Upper lobe of left lung (tissue), 4 donors: ENCODE measurements at regions not wholly inside any gene's neighbourhood (a gene's known extent, or its start where the extent isn't known, plus 50 kb on each side); places are given as distances from the start of the nearest gene placed in this dataset.

Source experiments
- EP300 ChIP-seq, 4 donors: sonication (generic); formaldehyde crosslinking; IDR thresholded peaks; one replicate each; pipeline ENCODE4 v1.5.1; 2017; ENCODE audit warnings: antibody characterized with exemption in 4 of 4, control low read depth in 2 of 4
- POLR2A ChIP-seq, 4 donors: fragments of 450-650 bp; IDR thresholded peaks; one replicate each; pipeline ENCODE4 v1.5.1; 2016 to 2017; ENCODE audit warnings: antibody characterized with exemption in 4 of 4, mild to moderate bottlenecking in 2 of 4
- TF ChIP-seq, protein P1 (sequence below), 6 experiments: fragments of 450-650 bp in 4 of 6; fragments of 200-600 bp in 2 of 6; sonication (generic) in 2 of 6; IDR thresholded peaks; one replicate each; pipeline ENCODE4 v1.5.1; 2016 to 2019; ENCODE audit warnings: antibody characterized with exemption in 6 of 6

DNA sequence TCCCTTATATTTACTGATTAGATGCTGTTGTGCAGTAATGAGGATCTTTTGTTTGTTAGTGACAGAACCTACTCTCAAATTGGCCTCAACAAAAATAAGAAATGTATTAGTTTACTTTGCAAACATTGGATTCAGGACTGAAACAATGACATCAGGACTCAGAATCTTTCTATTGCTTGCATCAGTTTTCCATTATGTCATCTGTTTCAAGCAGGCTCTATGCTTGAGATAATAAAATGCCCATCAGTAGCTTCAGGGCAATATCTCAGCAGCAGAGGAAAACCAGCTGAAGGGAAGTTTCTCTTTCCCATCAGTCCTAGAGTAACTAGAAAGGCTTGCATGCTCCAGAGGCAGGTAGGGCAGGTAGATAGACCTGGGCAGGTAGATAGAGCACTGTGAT is 375.5 kb upstream of the SLC8A1 start:
- TF ChIP-seq POLR2A (IDR thresholded peaks at IDR 0.05) = no peak
- TF ChIP-seq, protein P1, sequence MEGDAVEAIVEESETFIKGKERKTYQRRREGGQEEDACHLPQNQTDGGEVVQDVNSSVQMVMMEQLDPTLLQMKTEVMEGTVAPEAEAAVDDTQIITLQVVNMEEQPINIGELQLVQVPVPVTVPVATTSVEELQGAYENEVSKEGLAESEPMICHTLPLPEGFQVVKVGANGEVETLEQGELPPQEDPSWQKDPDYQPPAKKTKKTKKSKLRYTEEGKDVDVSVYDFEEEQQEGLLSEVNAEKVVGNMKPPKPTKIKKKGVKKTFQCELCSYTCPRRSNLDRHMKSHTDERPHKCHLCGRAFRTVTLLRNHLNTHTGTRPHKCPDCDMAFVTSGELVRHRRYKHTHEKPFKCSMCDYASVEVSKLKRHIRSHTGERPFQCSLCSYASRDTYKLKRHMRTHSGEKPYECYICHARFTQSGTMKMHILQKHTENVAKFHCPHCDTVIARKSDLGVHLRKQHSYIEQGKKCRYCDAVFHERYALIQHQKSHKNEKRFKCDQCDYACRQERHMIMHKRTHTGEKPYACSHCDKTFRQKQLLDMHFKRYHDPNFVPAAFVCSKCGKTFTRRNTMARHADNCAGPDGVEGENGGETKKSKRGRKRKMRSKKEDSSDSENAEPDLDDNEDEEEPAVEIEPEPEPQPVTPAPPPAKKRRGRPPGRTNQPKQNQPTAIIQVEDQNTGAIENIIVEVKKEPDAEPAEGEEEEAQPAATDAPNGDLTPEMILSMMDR (IDR thresholded peaks at IDR 0.05) = no peak
- no peak for TF ChIP-seq EP300 (IDR thresholded peaks at IDR 0.05)
